SK-N-SH (cell line): ENCODE measurements at regions not wholly inside any gene's neighbourhood (a gene's known extent, or its start where the extent isn't known, plus 50 kb on each side); places are given as distances from the start of the nearest gene placed in this dataset.

ENCODE experiments used
- CTCF ChIA-PET: fragments of 300-600, 350-600 bp; formaldehyde crosslinking; extraction: SDS; loops from one replicate; lab custom pipeline; 2021; lab: Yijun Ruan, JAX
- POLR2A ChIA-PET: fragments of 350-600 bp; sonication (Branson Sonifier 250); formaldehyde crosslinking; extraction: SDS; loops from one replicate; lab custom pipeline; 2020; ENCODE audit warnings: antibody characterized with exemption, inconsistent platforms; lab: Yijun Ruan, JAX
- DNase-seq: peaks from one replicate; pipeline ENCODE4 v3.0.0; 2012
- H2AFZ ChIP-seq: fragments of 200-600 bp; sonication (generic); 2 replicates; pipeline ENCODE4 v1.8.1; 2016; ENCODE audit warnings: antibody characterized with exemption, mild to moderate bottlenecking, low read depth
- H3F3A ChIP-seq: fragments of 200-600 bp; sonication (generic); replicated peaks from 2 replicates; pipeline ENCODE3; 2016; ENCODE audit warnings: antibody characterized with exemption, mild to moderate bottlenecking; ENCODE audit not compliant: insufficient read depth
- H3K27ac ChIP-seq, 2 experiments: fragments of 200-500 bp in 1 of 2; fragments of 200-600 bp in 1 of 2; sonication (Bioruptor generic) in 1 of 2; sonication (generic), shearing (Covaris generic) in 1 of 2; 2 replicates each; pipeline versions ENCODE4 v1.5.1 to v1.6.1; 2014 to 2016; ENCODE audit warnings: low read depth in 2 of 2, inconsistent platforms in 1 of 2, low read length in 1 of 2, mild to moderate bottlenecking in 1 of 2, mixed read lengths in 1 of 2
- H3K27me3 ChIP-seq: fragments of 200-600 bp; sonication (generic), shearing (Covaris generic); 2 replicates; pipeline ENCODE4 v1.6.1; 2016; ENCODE audit warnings: mixed run types; ENCODE audit not compliant: insufficient read depth
- H3K36me3 ChIP-seq, 2 experiments: fragments of 200-500 bp in 1 of 2; fragments of 200-600 bp in 1 of 2; sonication (Bioruptor generic) in 1 of 2; sonication (generic) in 1 of 2; replicated peaks in 1 of 2; 2 replicates each; pipeline versions ENCODE3 to v1.5.1; 2014 to 2016; ENCODE audit warnings: low read length in 1 of 2, mild to moderate bottlenecking in 1 of 2; ENCODE audit not compliant: insufficient read depth in 2 of 2, control insufficient read depth in 1 of 2
- H3K4me1 ChIP-seq, 2 experiments: fragments of 200-500 bp in 1 of 2; fragments of 200-600 bp in 1 of 2; sonication (Bioruptor generic) in 1 of 2; sonication (generic), shearing (Covaris generic) in 1 of 2; 2 replicates each; pipeline versions ENCODE4 v1.5.1 to v1.6.1; 2014 to 2016; ENCODE audit warnings: low read depth in 1 of 2, low read length in 1 of 2, mixed run types in 1 of 2; ENCODE audit not compliant: insufficient read depth in 2 of 2, control insufficient read depth in 1 of 2
- H3K4me2 ChIP-seq: fragments of 200-600 bp; sonication (generic), shearing (Covaris generic); 2 replicates; pipeline ENCODE4 v1.6.1; 2017; ENCODE audit warnings: mixed run types
- H3K4me3 ChIP-seq, 2 experiments: fragments of 200-500 bp in 1 of 2; fragments of 200-600 bp in 1 of 2; sonication (Bioruptor generic) in 1 of 2; sonication (generic), shearing (Covaris generic) in 1 of 2; 2 replicates each; pipeline versions ENCODE4 v1.5.1 to v1.8.1; 2014 to 2016; ENCODE audit warnings: low read depth in 2 of 2, inconsistent platforms in 1 of 2, low read length in 1 of 2, mild to moderate bottlenecking in 1 of 2, mixed read lengths in 1 of 2, moderate library complexity in 1 of 2
- H3K79me2 ChIP-seq: fragments of 200-600 bp; sonication (generic); 2 replicates; pipeline ENCODE4 v1.8.1; 2017; ENCODE audit warnings: mild to moderate bottlenecking; ENCODE audit not compliant: insufficient read depth
- H3K9ac ChIP-seq: fragments of 200-600 bp; sonication (generic); 2 replicates; pipeline ENCODE4 v1.6.1; 2017; ENCODE audit warnings: mixed run types
- H3K9me2 ChIP-seq: fragments of 200-600 bp; sonication (generic); 2 replicates; pipeline ENCODE4 v1.6.1; 2017; ENCODE audit warnings: mixed run types
- H3K9me3 ChIP-seq: fragments of 200-600 bp; sonication (generic); 2 replicates; pipeline ENCODE4 v1.6.1; 2017; ENCODE audit warnings: mixed run types, mild to moderate bottlenecking, moderate library complexity
- H4K20me1 ChIP-seq: fragments of 200-600 bp; sonication (generic); 2 replicates; pipeline ENCODE4 v1.6.1; 2017; ENCODE audit warnings: mild to moderate bottlenecking, mixed run types; ENCODE audit not compliant: insufficient read depth
- CTCF ChIP-seq: fragments of 200-600 bp; sonication (generic); IDR thresholded peaks from 2 replicates; pipeline ENCODE4 v1.6.1; 2017; ENCODE audit warnings: antibody characterized with exemption, mild to moderate bottlenecking, moderate library complexity
- FOXM1 ChIP-seq: IDR thresholded peaks from 2 replicates; pipeline ENCODE4 v1.4.0; 2012; ENCODE audit warnings: low read depth, mild to moderate bottlenecking
- GATA2 ChIP-seq: sonication (generic); formaldehyde crosslinking; IDR thresholded peaks from 2 replicates; pipeline ENCODE4 v1.5.0; 2020; ENCODE audit warnings: mild to moderate bottlenecking, missing genetic modification reagents
- IRF3 ChIP-seq: fragments of 150-350 bp; IDR thresholded peaks from 2 replicates; pipeline ENCODE4 v1.6.1; 2016; ENCODE audit warnings: mild to moderate bottlenecking, low read depth, low read length
- JUND ChIP-seq: IDR thresholded peaks from 2 replicates; pipeline ENCODE4 v1.4.0; 2012
- MEF2A ChIP-seq: IDR thresholded peaks from 2 replicates; pipeline ENCODE4 v1.4.0; 2012; ENCODE audit warnings: low read depth, borderline replicate concordance
- RAD21 ChIP-seq: IDR thresholded peaks from 2 replicates; pipeline ENCODE4 v1.6.1; 2012; ENCODE audit warnings: mild to moderate bottlenecking, low read length
- REST ChIP-seq: IDR thresholded peaks from 2 replicates; pipeline ENCODE4 v1.6.1; 2012; ENCODE audit warnings: mild to moderate bottlenecking, low read depth, low read length, moderate library complexity
- TAF1 ChIP-seq: IDR thresholded peaks from 2 replicates; pipeline ENCODE4 v1.6.1; 2012; ENCODE audit warnings: low read depth, mild to moderate bottlenecking, low read length, moderate library complexity, borderline replicate concordance
- YY1 ChIP-seq: IDR thresholded peaks from 2 replicates; pipeline ENCODE4 v1.4.0; 2012; ENCODE audit warnings: low read depth, mild to moderate bottlenecking
- WGBS: methylation state at CpG from one replicate; pipeline ENCODE4 v1.1.6; 2017; ENCODE audit warnings: low lambda C conversion rate; 5-methylcytosine and 5-hydroxymethylcytosine counted together

GRCh38 chr9:13520069-13520468 lies 240.6 kb upstream of the MPDZ start:
- H3K9me2 ChIP-seq = no peaks in the 10 kb centered on the region
- H3K4me3 ChIP-seq = no peak overlapping the region
- no peaks in the 10 kb centered on the region for H4K20me1 ChIP-seq
- H3K79me2 ChIP-seq = no peaks in the 10 kb centered on the region
- ChIA-PET POLR2A (interaction anchor here (0.7 kb wide), 1 partner anchor 78 kb away, joined by 3 read pairs; no protein-coding TSS in a partner anchor), CTCF (no interaction called here)
- no peaks in the 10 kb centered on the region for H3K27me3 ChIP-seq
- H3F3A ChIP-seq = no peaks in the 10 kb centered on the region
- H3K9me3 ChIP-seq = no peaks in the 10 kb centered on the region
- H2AFZ ChIP-seq = no peak overlapping the region
- no peak overlapping the region for H3K4me2 ChIP-seq
- no peak overlapping the region for H3K9ac ChIP-seq
- TF ChIP-seq MEF2A (no peak), YY1 (no peak), TAF1 (no peak), CTCF (no peak), JUND (no peak), FOXM1 (no peak), IRF3 (no peak), REST (no peak), GATA2 (CRISPR knock-in tag) (no peak), RAD21 (no peak)
- no peaks in the 10 kb centered on the region for H3K4me1 ChIP-seq
- WGBS = 76% methylated on average over 2 of the region's 2 CpGs
- DNase-seq = no peak
- no peak overlapping the region for H3K27ac ChIP-seq
- no peaks in the 10 kb centered on the region for H3K36me3 ChIP-seq
